GM12801 (cell line): ENCODE measurements at regions not wholly inside any gene's neighbourhood (a gene's known extent, or its start where the extent isn't known, plus 50 kb on each side); places are given as distances from the start of the nearest gene placed in this dataset.

Experiments
- TF ChIP-seq, protein P1 (sequence below): IDR thresholded peaks from one replicate; pipeline ENCODE4 v1.5.1; 2011; ENCODE audit warnings: control low read depth; ENCODE audit not compliant: insufficient read length; ENCODE audit errors: extremely low read depth

DNA sequence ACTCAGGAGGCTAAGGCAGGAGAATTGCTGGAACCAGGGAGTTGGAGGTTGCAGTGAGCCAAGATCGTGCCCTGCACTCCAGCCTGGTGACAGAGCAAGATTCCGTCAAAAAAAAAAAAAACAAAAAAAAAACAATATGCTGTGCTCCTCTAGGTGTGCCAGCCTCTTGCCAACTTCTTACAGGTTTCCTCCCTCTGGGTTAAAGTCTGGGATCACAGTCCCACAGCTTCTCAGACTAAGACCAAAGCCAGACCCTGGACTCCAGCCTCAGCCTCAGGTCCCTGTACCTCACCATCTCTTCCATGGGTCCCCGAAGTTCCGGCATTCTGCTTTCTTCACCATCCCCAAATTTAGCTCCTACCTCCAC, 180.8 kb upstream of the MVB12B start:
- TF ChIP-seq, protein P1, sequence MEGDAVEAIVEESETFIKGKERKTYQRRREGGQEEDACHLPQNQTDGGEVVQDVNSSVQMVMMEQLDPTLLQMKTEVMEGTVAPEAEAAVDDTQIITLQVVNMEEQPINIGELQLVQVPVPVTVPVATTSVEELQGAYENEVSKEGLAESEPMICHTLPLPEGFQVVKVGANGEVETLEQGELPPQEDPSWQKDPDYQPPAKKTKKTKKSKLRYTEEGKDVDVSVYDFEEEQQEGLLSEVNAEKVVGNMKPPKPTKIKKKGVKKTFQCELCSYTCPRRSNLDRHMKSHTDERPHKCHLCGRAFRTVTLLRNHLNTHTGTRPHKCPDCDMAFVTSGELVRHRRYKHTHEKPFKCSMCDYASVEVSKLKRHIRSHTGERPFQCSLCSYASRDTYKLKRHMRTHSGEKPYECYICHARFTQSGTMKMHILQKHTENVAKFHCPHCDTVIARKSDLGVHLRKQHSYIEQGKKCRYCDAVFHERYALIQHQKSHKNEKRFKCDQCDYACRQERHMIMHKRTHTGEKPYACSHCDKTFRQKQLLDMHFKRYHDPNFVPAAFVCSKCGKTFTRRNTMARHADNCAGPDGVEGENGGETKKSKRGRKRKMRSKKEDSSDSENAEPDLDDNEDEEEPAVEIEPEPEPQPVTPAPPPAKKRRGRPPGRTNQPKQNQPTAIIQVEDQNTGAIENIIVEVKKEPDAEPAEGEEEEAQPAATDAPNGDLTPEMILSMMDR = no peak

DNA sequence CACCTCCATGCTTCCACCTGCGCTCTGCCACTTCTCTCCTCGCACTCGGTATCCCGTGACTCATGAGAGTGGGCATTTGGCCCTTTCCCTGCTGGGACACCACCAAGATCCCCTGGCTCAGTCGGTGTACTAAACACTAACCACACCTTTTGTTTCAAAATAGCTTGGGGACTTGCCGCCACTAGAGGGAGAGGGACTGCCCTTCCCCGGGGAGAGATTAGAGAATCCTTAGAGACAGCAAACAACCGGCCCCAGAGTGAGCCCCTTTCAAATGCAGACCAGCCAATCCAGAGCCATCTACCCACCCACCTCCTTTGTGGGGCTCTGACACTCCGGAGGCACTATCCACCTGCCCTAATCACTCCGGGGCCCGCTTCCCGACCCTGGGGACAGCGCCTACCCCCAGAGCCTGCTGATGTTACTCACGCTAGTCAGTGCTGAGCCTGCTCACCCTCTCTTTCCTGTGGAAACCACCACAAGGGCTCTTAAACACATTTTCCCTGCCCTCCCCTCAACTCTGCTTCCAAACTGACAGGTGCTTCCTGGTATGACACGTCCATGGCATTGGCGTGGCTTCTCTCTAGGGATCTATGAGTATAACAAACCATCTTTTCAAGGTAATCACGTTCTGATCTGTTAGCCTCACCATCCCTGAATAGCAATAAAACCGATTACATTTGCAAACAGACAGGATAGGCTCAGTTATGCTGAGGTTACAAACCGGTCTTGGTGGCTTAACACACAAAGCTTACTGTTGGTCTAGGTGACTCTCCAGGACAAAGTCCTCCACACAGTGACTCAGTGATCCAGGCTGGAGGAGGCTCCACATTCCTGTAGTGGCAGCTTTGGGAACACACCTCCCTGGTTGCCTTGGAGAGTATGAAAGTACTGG, 180.1 kb upstream of the MVB12B start:
- TF ChIP-seq, protein P1 = no peak

DNA sequence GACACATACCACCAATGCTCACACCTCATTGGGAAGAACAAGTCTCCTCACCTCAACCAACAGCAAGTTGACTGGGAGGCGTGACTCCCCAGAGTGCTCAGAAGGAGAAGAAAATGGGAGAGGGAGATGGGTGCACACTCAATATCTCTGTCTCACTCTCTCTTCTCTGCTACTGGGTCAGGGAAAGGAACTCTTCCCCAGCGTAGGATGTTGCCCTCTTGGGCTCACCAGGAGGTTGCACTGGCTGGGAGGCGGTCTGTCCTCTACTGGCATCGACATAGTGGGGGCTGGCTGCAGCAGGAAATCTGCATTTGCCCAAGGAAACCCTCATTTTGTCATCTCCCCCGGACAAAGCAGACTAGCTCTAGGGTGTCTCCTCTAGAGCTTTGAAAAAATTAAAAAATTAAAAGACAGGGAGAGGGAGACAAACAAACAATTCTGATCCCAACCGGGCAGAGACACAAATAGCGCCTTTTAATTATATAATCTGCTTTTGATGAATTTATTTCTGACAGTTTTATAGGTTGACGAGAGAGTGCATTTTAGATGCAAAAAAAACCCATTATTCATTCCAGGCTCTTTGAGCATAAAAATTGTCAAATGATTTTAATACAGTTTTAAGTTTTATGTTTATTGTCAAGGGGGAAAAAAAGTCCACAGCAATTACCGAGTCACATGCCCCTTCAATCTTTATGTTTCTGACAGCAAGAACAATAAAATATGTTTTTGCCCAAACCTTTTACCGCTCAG, 179.3 kb upstream of the MVB12B start:
- TF ChIP-seq, protein P1 = no peak

DNA sequence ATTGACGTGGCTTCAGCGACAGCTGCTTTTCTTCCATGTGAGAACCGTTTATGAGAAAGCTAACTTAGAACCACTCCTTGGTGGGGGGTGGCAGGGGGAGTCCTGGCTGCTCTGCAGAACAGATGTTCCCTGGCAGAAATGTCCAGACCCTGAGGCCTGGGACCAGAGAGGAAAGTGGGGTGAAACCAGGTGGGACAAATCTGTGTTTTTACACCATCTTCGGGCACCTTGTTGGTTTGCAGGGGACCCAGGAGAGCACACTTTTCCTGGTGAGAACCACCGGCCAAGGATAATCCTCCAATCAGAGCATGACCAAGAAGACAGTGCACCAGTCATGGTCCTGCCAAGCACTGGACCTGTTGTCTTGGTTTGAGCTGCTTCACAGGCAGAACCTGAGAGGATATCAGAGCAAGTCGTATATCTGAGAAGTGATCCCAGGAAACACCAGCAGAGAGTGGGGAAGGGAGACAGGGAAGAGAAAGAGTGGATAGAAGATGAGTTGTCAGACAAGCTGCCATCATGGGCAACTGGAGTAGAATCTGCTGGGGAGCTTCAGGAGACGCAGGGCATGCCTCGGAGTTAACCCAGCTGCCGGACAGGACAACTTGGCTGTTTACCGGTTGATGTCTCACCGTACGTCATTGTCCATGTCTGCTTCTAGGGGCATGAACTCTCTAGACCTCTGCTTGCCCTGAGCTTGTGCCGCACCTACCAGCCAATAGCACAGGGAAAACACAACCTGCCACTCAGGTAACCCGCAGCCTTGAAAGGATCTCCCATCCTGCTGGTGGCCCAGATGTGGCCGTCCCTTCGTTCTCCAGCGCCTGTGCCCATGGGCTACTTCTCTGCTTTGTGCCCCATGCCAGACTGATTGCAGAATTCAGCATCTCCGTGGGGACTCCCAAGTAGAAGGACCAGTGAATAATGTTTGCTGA, 178.4 kb upstream of the MVB12B start:
- TF ChIP-seq, protein P1 = no peak

DNA sequence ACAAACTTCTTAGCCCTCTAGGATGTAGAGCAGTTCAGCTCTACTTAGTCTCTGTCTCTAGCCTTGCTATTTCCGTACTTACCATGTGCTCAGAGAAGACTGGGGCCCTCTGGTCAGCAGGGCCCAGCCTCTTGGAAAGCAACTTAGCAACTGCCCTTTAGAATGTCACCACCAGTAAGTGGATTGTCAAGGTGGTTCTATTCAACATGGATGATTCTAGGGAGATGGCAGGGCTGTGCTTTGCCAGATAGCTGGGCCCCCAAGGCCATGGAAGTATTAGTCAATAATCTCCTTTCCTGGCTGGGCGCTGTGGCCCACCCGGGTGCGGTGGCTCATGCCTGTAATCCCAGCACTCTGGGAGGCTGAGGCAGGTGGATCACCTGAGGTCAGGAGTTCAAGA, 177.6 kb upstream of the MVB12B start:
- TF ChIP-seq, protein P1 = no peak

DNA sequence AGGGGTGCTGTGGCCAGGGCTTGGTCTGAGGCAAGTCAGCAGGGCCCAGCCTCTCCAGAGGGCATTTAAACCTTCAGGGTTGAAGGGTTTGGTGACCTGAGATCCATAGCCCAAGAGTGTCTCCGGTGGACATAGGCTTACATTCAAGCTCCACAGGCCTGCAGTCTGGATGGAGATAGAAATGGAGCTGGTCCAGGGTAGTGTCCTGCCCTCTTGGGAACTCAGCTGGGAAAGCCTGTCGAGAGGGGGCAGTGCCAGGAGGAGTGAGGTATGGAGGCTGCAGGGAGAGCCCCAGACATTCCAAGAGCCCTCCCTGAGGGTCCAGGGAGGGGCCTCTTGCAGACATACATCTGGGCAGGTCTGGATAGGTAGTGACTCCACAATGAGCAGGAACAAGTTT, 177.0 kb upstream of the MVB12B start:
- TF ChIP-seq, protein P1 = no peak
